Stimulated activated CD8-positive, alpha-beta memory T cell treated with anti-CD3 and anti-CD28 coated beads, Interleukin-4, amount 100 ng/mL, for 48 hours (primary cell): ENCODE measurements at regions not wholly inside any gene's neighbourhood (a gene's known extent, or its start where the extent isn't known, plus 50 kb on each side); places are given as distances from the start of the nearest gene placed in this dataset.

Experiments
- DNase-seq: peaks from one replicate; pipeline ENCODE4 v3.0.0-alpha.2; 2020

DNA sequence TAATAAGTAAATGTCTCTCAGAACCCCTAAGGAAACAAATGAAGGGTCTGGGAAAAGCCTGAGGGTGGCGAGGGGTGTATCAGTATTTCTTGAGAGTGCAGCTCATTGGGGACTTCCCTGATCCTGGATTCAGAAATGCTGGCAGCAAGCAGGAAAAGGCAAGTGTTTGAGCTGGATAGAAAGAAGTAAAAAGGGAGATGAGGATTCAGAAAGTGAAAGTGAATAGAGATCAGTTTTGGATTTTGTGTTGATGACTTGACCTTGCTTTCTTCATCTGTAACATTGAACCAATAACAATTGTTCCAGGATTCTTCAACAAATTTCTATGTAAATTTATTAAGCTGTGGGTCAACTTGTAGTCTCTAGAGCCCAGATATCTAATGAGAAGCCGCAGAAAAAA is 66.9 kb upstream of the CTSC start:
- DNase-seq = no peak

DNA sequence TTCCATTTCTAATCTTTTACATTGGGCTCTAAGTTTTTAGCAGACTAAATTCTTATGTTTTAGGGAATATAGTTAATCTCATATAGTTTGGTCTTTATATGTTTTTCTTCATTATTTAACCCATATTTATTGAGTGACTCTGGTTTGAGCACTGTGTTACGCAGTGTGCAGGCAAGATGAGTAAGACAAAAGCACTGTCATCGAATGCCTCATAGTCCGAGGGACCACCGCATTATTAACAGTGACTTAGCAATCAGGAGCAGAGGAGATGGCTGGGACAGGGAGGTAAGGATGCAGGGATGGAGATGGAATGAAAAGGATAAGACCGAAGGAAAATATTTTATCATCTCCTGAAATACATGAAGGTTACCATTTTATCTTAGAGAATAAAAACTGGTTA is 65.2 kb upstream of the CTSC start:
- DNase-seq = no peak

DNA sequence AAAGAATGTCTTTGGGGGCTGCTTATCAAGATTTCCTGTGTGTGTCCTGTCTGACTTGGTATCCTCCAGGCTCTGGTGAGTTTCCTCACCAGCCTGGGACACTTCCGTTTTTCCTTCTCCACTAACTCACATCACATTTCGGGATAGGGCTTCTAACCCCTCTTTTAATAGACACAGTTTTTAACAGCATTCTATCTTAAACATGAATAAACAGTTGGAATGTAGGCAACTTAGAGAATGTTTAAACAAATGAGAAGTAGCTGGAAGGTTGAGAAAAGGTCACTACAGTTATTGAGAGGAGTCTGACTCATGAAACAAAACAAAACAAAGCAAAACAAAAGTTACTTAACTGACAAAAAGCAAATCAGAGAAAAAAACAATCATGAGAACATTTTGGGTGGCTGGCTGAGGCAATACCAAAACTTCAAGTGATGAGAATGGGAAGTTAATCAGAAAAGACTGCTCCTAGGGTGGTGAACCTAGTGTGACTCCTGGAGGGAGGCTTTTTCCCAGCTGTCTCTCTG is 64.7 kb upstream of the CTSC start:
- DNase-seq = no peak

DNA sequence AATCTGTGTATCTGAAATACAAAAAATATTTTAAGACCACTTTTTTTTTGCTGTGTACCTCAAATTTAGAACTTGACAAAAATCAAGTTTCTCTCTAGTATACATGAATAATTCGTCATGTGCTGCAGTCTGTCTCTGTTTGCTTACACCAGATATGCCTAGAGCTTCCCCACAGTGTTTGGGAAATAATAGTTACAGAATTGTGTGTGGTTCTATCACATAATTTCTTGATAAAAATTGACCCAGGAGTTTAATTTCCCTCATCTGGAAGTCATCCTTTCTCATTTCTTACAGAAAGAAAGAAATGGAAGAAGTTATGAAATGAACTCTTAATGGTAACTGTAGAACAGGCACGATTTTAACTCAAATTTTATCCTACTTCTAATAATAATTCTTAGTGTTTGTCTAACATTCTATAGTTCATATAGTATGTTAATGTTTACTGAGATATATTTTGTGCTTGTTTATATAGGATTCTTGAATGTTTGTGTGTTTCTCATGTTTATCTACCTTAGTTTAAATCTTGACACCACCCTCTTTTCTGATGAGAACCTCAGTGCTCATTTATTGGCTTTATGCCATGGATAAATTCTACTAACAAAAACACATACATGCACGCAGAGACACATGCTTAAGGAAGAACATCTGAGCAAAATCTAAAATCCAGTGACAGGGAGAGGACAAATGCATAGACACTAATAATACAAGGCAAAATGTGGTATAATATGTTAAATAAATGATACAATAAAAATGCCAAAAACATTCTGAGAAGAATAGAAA is 61.4 kb upstream of the CTSC start:
- DNase-seq = no peak

DNA sequence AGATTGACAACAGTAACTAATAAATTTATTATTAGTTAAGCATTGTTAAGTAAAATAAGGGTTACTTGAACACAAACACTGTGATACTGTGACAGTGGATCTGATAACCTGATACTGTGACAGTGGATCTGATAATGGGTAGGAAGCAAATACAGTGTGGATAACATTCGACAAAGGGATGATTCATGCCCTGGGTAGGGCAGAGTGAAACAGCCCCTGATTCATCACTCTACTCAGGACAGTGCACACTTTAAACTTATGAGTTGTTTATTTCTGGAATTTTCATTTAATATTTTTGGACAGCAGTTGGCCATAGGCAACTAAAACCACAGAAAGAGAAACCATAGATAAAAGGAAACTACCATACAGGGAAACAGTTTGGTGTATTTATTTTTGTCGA is 60.8 kb upstream of the CTSC start:
- DNase-seq = no peak

DNA sequence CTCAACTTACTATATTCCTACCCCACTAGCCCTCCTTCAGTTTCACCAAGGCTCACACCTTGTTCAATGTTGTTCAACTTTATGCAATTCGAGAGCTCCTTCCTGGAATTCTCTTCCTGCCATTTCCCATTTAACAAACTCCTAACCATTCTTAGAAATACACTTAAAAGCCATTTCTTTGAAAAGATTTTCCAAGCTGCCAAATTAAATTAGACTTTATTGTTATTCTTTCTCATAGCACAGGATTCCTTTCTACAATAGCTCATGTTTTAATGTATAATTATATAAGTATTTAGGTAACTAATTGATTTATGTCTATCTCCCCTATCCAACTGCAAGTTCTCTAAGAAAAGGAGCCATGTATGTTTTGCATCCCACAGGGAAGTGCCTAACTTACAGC is 52.7 kb upstream of the CTSC start:
- DNase-seq = no peak

DNA sequence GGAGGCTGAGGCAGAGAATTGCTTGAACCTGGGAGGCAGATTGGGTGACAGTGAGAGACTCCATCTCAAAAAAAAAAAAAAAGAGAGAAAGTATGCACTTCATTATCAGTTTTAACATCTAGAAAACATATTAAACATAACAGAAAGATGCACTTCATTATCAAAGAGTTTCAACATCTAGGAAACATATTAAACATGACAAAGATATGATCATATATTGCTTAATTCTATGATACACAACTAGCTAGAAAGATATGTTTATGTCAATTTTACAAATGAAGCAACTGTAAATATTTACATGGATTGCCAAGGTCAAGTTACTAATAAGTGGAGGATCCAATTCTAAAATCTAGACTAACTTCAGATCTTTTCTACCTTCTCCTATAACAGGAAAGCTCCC is 50.4 kb upstream of the CTSC start:
- DNase-seq = no peak
